ENCODE measurements at regions not wholly inside any gene's neighbourhood (a gene's known extent, or its start where the extent isn't known, plus 50 kb on each side); places are given as distances from the start of the nearest gene placed in this dataset.

GRCh38 chr6:144488590-144488989 is 203.5 kb downstream of the UTRN start:
- no peak for TF ChIP-seq CTCF (conservative IDR thresholded peaks at IDR 0.05; ENCODE audit: low read depth, low read length)
- TF ChIP-seq EZH2 (IDR thresholded peaks at IDR 0.05; ENCODE audit: borderline replicate concordance, low read depth, low read length, poor library complexity, severe bottlenecking): no peak
